Aorta (tissue), 5 donors: ENCODE measurements at regions not wholly inside any gene's neighbourhood (a gene's known extent, or its start where the extent isn't known, plus 50 kb on each side); places are given as distances from the start of the nearest gene placed in this dataset.
"Not testable (repeated sequence)": the region's sequence is repeated elsewhere in the genome, so short reads cannot be mapped to it uniquely, and the experiment has no call there.

Experiments
- ATAC-seq: fragments of 200-7000 bp; cut with Tn5 transposase; one replicate; pipeline ENCODE4 v1.9.1; 2022; ENCODE audit warnings: moderate library complexity; ENCODE audit not compliant: low FRiP score
- DNase-seq, 2 donors: peaks; one replicate each; pipeline ENCODE4 v3.0.0-alpha.2; 2020
- H3K27ac ChIP-seq, 2 donors: one replicate each; pipeline ENCODE4 v1.5.1; 2013; ENCODE audit warnings: low read length in 2 of 2, mild to moderate bottlenecking in 2 of 2, moderate library complexity in 2 of 2, control low read depth in 1 of 2, inconsistent platforms in 1 of 2, low read depth in 1 of 2
- H3K27me3 ChIP-seq, 2 donors: one replicate each; pipeline ENCODE4 v1.6.1; 2013; ENCODE audit warnings: control low read depth in 1 of 2, low read length in 1 of 2, mild to moderate bottlenecking in 1 of 2, moderate library complexity in 1 of 2; ENCODE audit not compliant: insufficient read depth in 2 of 2, control insufficient read depth in 1 of 2
- H3K36me3 ChIP-seq, 2 donors: one replicate each; pipeline ENCODE4 v1.6.1; 2013; ENCODE audit warnings: control low read depth in 1 of 2, low read length in 1 of 2, mild to moderate bottlenecking in 1 of 2; ENCODE audit not compliant: insufficient read depth in 2 of 2, control insufficient read depth in 1 of 2
- H3K4me1 ChIP-seq, 2 donors: one replicate each; pipeline ENCODE4 v1.6.1; 2013; ENCODE audit warnings: low read length in 2 of 2, control low read depth in 1 of 2, mild to moderate bottlenecking in 1 of 2, moderate library complexity in 1 of 2; ENCODE audit not compliant: insufficient read depth in 2 of 2, control insufficient read depth in 1 of 2
- H3K4me3 ChIP-seq, 2 donors: one replicate each; pipeline ENCODE4 v1.5.1; 2013; ENCODE audit warnings: low read length in 2 of 2, control low read depth in 1 of 2, mild to moderate bottlenecking in 1 of 2
- H3K9me3 ChIP-seq: one replicate; pipeline ENCODE4 v1.6.1; 2013; ENCODE audit warnings: mild to moderate bottlenecking, low read length; ENCODE audit not compliant: control insufficient read depth
- WGBS, 2 donors: extraction: QIAGEN DNeasy Blood & Tissue Kit; methylation state at CpG; one replicate each; pipeline ENCODE4 v1.1.7; 2013; 5-methylcytosine and 5-hydroxymethylcytosine counted together
- intact Hi-C, 2 donors: fragments of 100-400 bp; cut with DNase I; formaldehyde crosslinking; loops; one replicate each; pipeline versions ENCODE4 v1.14.2 to v1.15.0; 2022
- donor health status: healthy with polysubstance abuse.
- donor health status: Bipolar disorder and iron deficiency.
- donor health status: DM: no; HTN: no; CAD: no.
- donor health status: DM: no; HTN: no; CAD: no.
- donor health status: DM: yes; HTN: yes; CAD: no.

- 17 to 20% methylated on average over 6 of the region's 6 CpGs for WGBS, 2 donors
- H3K4me3 ChIP-seq, result no peak overlapping the region
- no peaks in the 10 kb centered on the region for H3K36me3 ChIP-seq
- H3K4me1 ChIP-seq, result no peaks in the 10 kb centered on the region
- DNase-seq (no peak), ATAC-seq (no peak)
- intact Hi-C loops, result no loop called here
- H3K27ac ChIP-seq, result no peak overlapping the region
- no peaks in the 10 kb centered on the region for H3K27me3 ChIP-seq
- H3K9me3 ChIP-seq, result no peaks in the 10 kb centered on the region
Measured at GRCh38 chr4:188428935-188429334, 289.7 kb downstream of the TRIML1 start.

GRCh38 chr4:188429965-188430364, 290.7 kb downstream of the TRIML1 start:
- WGBS, 2 donors, result 69 to 92% methylated on average over 5 of the region's 5 CpGs

GRCh38 chr4:188430384-188430783, 291.1 kb downstream of the TRIML1 start:
- intact Hi-C loops, result no loop called here
- WGBS, 2 donors, result 20 to 26% methylated on average over 2 of the region's 2 CpGs
- ATAC-seq, result no peak

More at GRCh38 chr4:188429965-188430364, 290.7 kb downstream of the TRIML1 start:
- no peak overlapping the region for H3K4me3 ChIP-seq
- no peak for DNase-seq
- H3K9me3 ChIP-seq, result no peaks in the 10 kb centered on the region
- intact Hi-C loops, result no loop called here
- H3K4me1 ChIP-seq, result no peaks in the 10 kb centered on the region
- no peaks in the 10 kb centered on the region for H3K36me3 ChIP-seq
- no peaks in the 10 kb centered on the region for H3K27me3 ChIP-seq
- no peak for ATAC-seq
- H3K27ac ChIP-seq, result no peak overlapping the region

DNA sequence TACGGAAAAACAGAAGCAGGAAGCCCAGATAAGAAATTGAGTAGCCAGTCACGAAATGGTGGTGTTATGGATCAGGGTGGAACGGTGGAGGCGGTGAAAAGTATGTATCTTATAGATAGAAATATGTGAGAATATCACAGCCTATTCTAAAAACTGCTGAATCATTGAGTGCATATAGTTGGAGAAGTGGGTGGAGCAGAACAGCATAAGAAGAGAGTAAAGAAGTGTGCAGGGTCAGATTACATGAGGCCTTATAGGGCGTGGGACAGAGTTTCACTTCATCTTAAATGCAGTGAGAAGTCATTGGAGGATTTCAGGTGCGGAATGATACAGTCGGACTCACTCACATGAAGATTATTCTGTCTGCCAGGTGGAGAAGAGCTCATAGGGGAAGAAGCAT, 293.1 kb downstream of the TRIML1 start:
- no peaks in the 10 kb centered on the region for H3K9me3 ChIP-seq
- no peaks in the 10 kb centered on the region for H3K27me3 ChIP-seq
- DNase-seq, result no peak
- no peaks in the 10 kb centered on the region for H3K4me1 ChIP-seq
- H3K36me3 ChIP-seq, result no peaks in the 10 kb centered on the region
- ATAC-seq, result no peak
- intact Hi-C loops, result no loop called here
- no peak overlapping the region for H3K4me3 ChIP-seq
- no peak overlapping the region for H3K27ac ChIP-seq
- 82 to 89% methylated on average over 7 of the region's 7 CpGs for WGBS, 2 donors

More at GRCh38 chr4:188430384-188430783, 291.1 kb downstream of the TRIML1 start:
- no peak for DNase-seq
- Histone ChIP-seq H3K9me3 (no peaks in the 10 kb centered on the region), H3K27ac (no peak overlapping the region), H3K4me1 (no peaks in the 10 kb centered on the region), H3K36me3 (no peaks in the 10 kb centered on the region), H3K27me3 (no peaks in the 10 kb centered on the region), H3K4me3 (no peak overlapping the region)

- Histone ChIP-seq H3K9me3 (no peaks in the 10 kb centered on the region), H3K27ac (no peak overlapping the region), H3K27me3 (no peaks in the 10 kb centered on the region), H3K36me3 (no peaks in the 10 kb centered on the region), H3K4me1 (no peaks in the 10 kb centered on the region), H3K4me3 (no peak overlapping the region)
- DNase-seq, result no peak
- intact Hi-C loops, result no loop called here
- WGBS, 2 donors, result 91 to 94% methylated on average over 4 of the region's 4 CpGs
- no peak for ATAC-seq
Measured at GRCh38 chr4:188433741-188434315, 294.6 kb downstream of the TRIML1 start.

- H3K36me3 ChIP-seq, result no peaks in the 10 kb centered on the region
- WGBS, 2 donors, result 79 to 86% methylated on average over 6 of the region's 6 CpGs
- H3K27me3 ChIP-seq, result no peaks in the 10 kb centered on the region
- H3K27ac ChIP-seq, result no peak overlapping the region
- intact Hi-C loops, result no loop called here
- no peaks in the 10 kb centered on the region for H3K9me3 ChIP-seq
- no peak overlapping the region for H3K4me3 ChIP-seq
- no peaks in the 10 kb centered on the region for H3K4me1 ChIP-seq
- no peak for DNase-seq
- no peak for ATAC-seq
Measured at GRCh38 chr4:188434643-188435042, 295.4 kb downstream of the TRIML1 start.

DNA sequence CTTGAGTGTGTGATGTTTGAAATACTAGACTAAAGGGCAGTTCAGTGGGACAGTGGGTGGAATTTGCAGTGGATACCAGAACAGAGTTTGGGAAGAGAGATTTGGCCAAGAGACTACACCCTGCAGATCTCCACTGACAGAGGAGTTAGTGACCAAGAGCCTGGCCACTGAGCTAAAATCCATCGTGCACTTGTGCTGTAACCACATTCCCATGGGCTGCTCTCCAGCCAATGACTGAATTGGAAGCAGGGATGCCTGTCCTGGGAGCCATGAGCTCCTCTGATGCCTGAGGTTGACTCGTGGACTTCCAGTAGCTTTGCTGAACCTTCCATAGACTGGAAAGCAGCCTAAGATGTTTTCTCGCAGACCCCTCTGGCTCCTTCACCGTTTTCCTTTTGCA, 296.1 kb downstream of the TRIML1 start:
- ATAC-seq, result no peak
- Histone ChIP-seq H3K4me3 (no peak overlapping the region), H3K4me1 (peaks cover 0 to 2% of the 10 kb centered on the region in 2 donors), H3K27ac (no peak overlapping the region), H3K9me3 (no peaks in the 10 kb centered on the region), H3K36me3 (no peaks in the 10 kb centered on the region), H3K27me3 (no peaks in the 10 kb centered on the region)
- WGBS, 2 donors, result 74 to 76% methylated on average over 4 of the region's 4 CpGs
- no peak for DNase-seq
- intact Hi-C loops, result no loop called here

DNA sequence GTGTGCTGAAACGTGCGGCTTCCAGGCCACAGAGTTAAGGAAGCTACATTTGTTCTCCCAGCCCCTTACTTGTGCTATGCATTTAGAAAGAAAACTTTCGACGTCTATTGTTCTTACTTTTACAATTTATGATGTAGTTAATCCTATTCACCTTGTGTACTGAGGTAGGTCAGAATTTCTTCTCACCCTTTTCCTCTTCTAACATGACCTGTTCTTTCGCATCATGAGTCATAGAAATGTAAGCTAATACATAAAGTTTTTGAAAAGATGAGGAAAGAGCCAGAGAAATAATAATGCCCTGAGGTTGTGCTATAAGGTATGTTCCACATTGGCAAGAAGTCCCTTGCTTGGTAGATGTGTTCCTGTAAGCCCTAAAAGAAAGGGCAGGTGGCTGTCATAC, 298.3 kb downstream of the TRIML1 start:
- 89 to 90% methylated on average over 5 of the region's 5 CpGs for WGBS, 2 donors
- intact Hi-C loops, result no loop called here
- H3K9me3 ChIP-seq, result no peaks in the 10 kb centered on the region

DNA sequence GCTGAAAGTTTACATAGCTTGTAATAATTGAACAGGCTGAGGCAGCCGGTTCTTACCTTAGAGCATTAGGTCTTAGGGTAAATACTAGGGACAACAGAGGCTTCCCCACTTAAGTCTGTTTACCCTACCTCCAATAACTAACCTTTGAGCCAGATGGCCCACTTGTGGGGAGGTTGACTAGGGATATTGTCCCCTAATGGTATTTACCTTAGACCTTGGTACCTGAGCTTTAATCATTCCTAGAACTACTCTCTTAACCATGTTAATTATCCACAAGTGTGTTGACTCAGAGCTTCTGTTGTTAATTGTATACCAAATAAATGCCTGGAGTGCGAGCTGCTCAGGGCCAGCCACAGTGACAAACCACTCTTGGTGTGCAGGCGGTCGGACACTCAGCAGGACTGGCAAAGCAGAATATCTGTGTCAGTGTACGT, 299.2 kb downstream of the TRIML1 start:
- H3K36me3 ChIP-seq, ATAC-seq, H3K4me3 ChIP-seq, H3K9me3 ChIP-seq, H3K27me3 ChIP-seq, DNase-seq, H3K4me1 ChIP-seq, intact Hi-C loops, H3K27ac ChIP-seq: not testable (repeated sequence)
- WGBS, 2 donors, result 94 to 95% methylated on average over 5 of the region's 5 CpGs

More for the DNA sequence above, 298.3 kb downstream of the TRIML1 start:
- Histone ChIP-seq H3K27ac (no peak overlapping the region), H3K27me3 (no peaks in the 10 kb centered on the region), H3K4me3 (no peak overlapping the region), H3K36me3 (no peaks in the 10 kb centered on the region), H3K4me1 (peaks cover 0 to 2% of the 10 kb centered on the region in 2 donors)
- DNase-seq (no peak), ATAC-seq (no peak)
